ENCODE measurements at regions not wholly inside any gene's neighbourhood (a gene's known extent, or its start where the extent isn't known, plus 50 kb on each side); places are given as distances from the start of the nearest gene placed in this dataset.

GRCh38 chr4:11111876-11112275 lies 316.8 kb downstream of the HS3ST1 start:
- no peaks in the 10 kb centered on the region for H3K36me3 ChIP-seq (ENCODE audit: insufficient read depth, low read length)
- TF ChIP-seq EZH2 (IDR thresholded peaks at IDR 0.05; ENCODE audit: borderline replicate concordance, low read length) = no peak
- no peak for TF ChIP-seq CTCF (IDR thresholded peaks at IDR 0.05; ENCODE audit: low read length)
- no peaks in the 10 kb centered on the region for H3K9me2 ChIP-seq (ENCODE audit: low read depth, low read length)
- no peaks in the 10 kb centered on the region for H3F3A ChIP-seq (ENCODE audit: insufficient read depth, low read length)
- no peak overlapping the region for H3K4me2 ChIP-seq (ENCODE audit: low read length)
- no peaks in the 10 kb centered on the region for H3K79me2 ChIP-seq (ENCODE audit: insufficient read depth, low read length)
- no peak overlapping the region for H3K27ac ChIP-seq (ENCODE audit: low read depth, low read length, poor library complexity, severe bottlenecking)
- H3K27me3 ChIP-seq (ENCODE audit: insufficient read depth, low read length) = no peaks in the 10 kb centered on the region
- no peak overlapping the region for H3K9ac ChIP-seq (ENCODE audit: low read length)
- H2AFZ ChIP-seq (ENCODE audit: low read length) = no peak overlapping the region
- no peak overlapping the region for H3K4me3 ChIP-seq (ENCODE audit: low read depth, low read length, poor library complexity, severe bottlenecking)
- no peaks in the 10 kb centered on the region for H3K4me1 ChIP-seq (ENCODE audit: insufficient read depth, low read length, severe bottlenecking)
- no peaks in the 10 kb centered on the region for H3K9me3 ChIP-seq (ENCODE audit: low read length)
- H4K20me1 ChIP-seq (ENCODE audit: insufficient read depth, low read length) = no peaks in the 10 kb centered on the region

- Histone ChIP-seq H3K4me2 (ENCODE audit: low read length) (no peak overlapping the region), H3F3A (ENCODE audit: insufficient read depth, low read length) (no peaks in the 10 kb centered on the region), H3K9me3 (ENCODE audit: low read length) (no peaks in the 10 kb centered on the region), H3K27ac (ENCODE audit: low read depth, low read length, poor library complexity, severe bottlenecking) (no peak overlapping the region), H3K36me3 (ENCODE audit: insufficient read depth, low read length) (no peaks in the 10 kb centered on the region), H2AFZ (ENCODE audit: low read length) (no peak overlapping the region), H4K20me1 (ENCODE audit: insufficient read depth, low read length) (no peaks in the 10 kb centered on the region), H3K4me3 (ENCODE audit: low read depth, low read length, poor library complexity, severe bottlenecking) (no peak overlapping the region), H3K27me3 (ENCODE audit: insufficient read depth, low read length) (no peaks in the 10 kb centered on the region), H3K9ac (ENCODE audit: low read length) (no peak overlapping the region), H3K9me2 (ENCODE audit: low read depth, low read length) (no peaks in the 10 kb centered on the region), H3K4me1 (ENCODE audit: insufficient read depth, low read length, severe bottlenecking) (no peaks in the 10 kb centered on the region), H3K79me2 (ENCODE audit: insufficient read depth, low read length) (no peaks in the 10 kb centered on the region)
- TF ChIP-seq CTCF (IDR thresholded peaks at IDR 0.05; ENCODE audit: low read length) = no peak
- no peak for TF ChIP-seq EZH2 (IDR thresholded peaks at IDR 0.05; ENCODE audit: borderline replicate concordance, low read length)
Observed at GRCh38 chr4:11111370-11111769, 317.3 kb downstream of the HS3ST1 start.

GRCh38 chr4:11106759-11107158 lies 321.9 kb downstream of the HS3ST1 start:
- no peaks in the 10 kb centered on the region for H3K36me3 ChIP-seq (ENCODE audit: insufficient read depth, low read length)
- TF ChIP-seq CTCF (IDR thresholded peaks at IDR 0.05; ENCODE audit: low read length) (no peak), EZH2 (IDR thresholded peaks at IDR 0.05; ENCODE audit: borderline replicate concordance, low read length) (no peak)
- no peak overlapping the region for H3K9ac ChIP-seq (ENCODE audit: low read length)
- no peaks in the 10 kb centered on the region for H3K27me3 ChIP-seq (ENCODE audit: insufficient read depth, low read length)
- H3K9me2 ChIP-seq (ENCODE audit: low read depth, low read length) = no peaks in the 10 kb centered on the region
- H3K4me1 ChIP-seq (ENCODE audit: insufficient read depth, low read length, severe bottlenecking) = no peaks in the 10 kb centered on the region
- no peaks in the 10 kb centered on the region for H3K79me2 ChIP-seq (ENCODE audit: insufficient read depth, low read length)
- no peaks in the 10 kb centered on the region for H3K9me3 ChIP-seq (ENCODE audit: low read length)
- H3K4me2 ChIP-seq (ENCODE audit: low read length) = no peak overlapping the region
- no peak overlapping the region for H2AFZ ChIP-seq (ENCODE audit: low read length)
- no peak overlapping the region for H3K4me3 ChIP-seq (ENCODE audit: low read depth, low read length, poor library complexity, severe bottlenecking)
- no peak overlapping the region for H3K27ac ChIP-seq (ENCODE audit: low read depth, low read length, poor library complexity, severe bottlenecking)
- H3F3A ChIP-seq (ENCODE audit: insufficient read depth, low read length) = no peaks in the 10 kb centered on the region
- no peaks in the 10 kb centered on the region for H4K20me1 ChIP-seq (ENCODE audit: insufficient read depth, low read length)

Measured in OCI-LY1 (cell line).